ENCODE measurements at regions not wholly inside any gene's neighbourhood (a gene's known extent, or its start where the extent isn't known, plus 50 kb on each side); places are given as distances from the start of the nearest gene placed in this dataset.

GRCh38 chr5:97876272-97876671, 693.2 kb upstream of the RIOK2 start:
- no peak overlapping the region for H2BK12ac ChIP-seq (ENCODE audit: low read length)
- H3K27ac ChIP-seq (ENCODE audit: low read depth, low read length), result no peak overlapping the region
- H4K8ac ChIP-seq (ENCODE audit: low read depth, low read length), result no peak overlapping the region
- no peak overlapping the region for H4K91ac ChIP-seq (ENCODE audit: low read depth, low read length)
- H3K4me3 ChIP-seq (ENCODE audit: low read depth, low read length), result no peak overlapping the region
- no peaks in the 10 kb centered on the region for H3K9me3 ChIP-seq (ENCODE audit: insufficient read depth, low read depth, low read length)
- no peak overlapping the region for H3K9ac ChIP-seq (ENCODE audit: low read length)
- H3K36me3 ChIP-seq (ENCODE audit: control insufficient read depth in 1 of 2, insufficient read depth in 2 of 2, low read length in 2 of 2), result no peaks in the 10 kb centered on the region
- H3K4me1 ChIP-seq (ENCODE audit: control insufficient read depth in 1 of 2, insufficient read depth in 2 of 2, low read length in 2 of 2), result no peaks in the 10 kb centered on the region
- H2AFZ ChIP-seq (ENCODE audit: insufficient read depth, low read length, poor library complexity), result no peak overlapping the region
- DNase-seq, result no peak
- no peak overlapping the region for H3K4me2 ChIP-seq (ENCODE audit: low read length)
- no peaks in the 10 kb centered on the region for H3K79me1 ChIP-seq (ENCODE audit: low read length)
- H3K79me2 ChIP-seq (ENCODE audit: control insufficient read depth, insufficient read depth, low read length, poor library complexity), result no peaks in the 10 kb centered on the region
- no peak overlapping the region for H3K14ac ChIP-seq (ENCODE audit: low read length)
- no peak overlapping the region for H3K4ac ChIP-seq (ENCODE audit: low read depth, low read length)
- H2AK5ac ChIP-seq (ENCODE audit: low read length), result no peak overlapping the region
- H3K27me3 ChIP-seq (ENCODE audit: insufficient read depth, low read length), result no peaks in the 10 kb centered on the region
- WGBS (ENCODE audit: extremely low coverage, insufficient coverage, insufficient read length), result no CpG with 5 or more reads among the region's 2 CpGs
- H3K23ac ChIP-seq (ENCODE audit: low read length), result no peak overlapping the region
- no peak overlapping the region for H2BK5ac ChIP-seq (ENCODE audit: low read depth, low read length, poor library complexity)
- no peak overlapping the region for H4K12ac ChIP-seq (ENCODE audit: low read depth, low read length)
- H2BK120ac ChIP-seq (ENCODE audit: insufficient read depth, low read length, poor library complexity), result no peak overlapping the region
- no peak overlapping the region for H3K18ac ChIP-seq (ENCODE audit: low read length)

- no peak overlapping the region for H4K91ac ChIP-seq (ENCODE audit: low read depth, low read length)
- H3K36me3 ChIP-seq (ENCODE audit: control insufficient read depth in 1 of 2, insufficient read depth in 2 of 2, low read length in 2 of 2), result no peaks in the 10 kb centered on the region
- no peaks in the 10 kb centered on the region for H3K9me3 ChIP-seq (ENCODE audit: insufficient read depth, low read depth, low read length)
- H3K79me1 ChIP-seq (ENCODE audit: low read length), result no peaks in the 10 kb centered on the region
- H3K18ac ChIP-seq (ENCODE audit: low read length), result no peak overlapping the region
- H3K4me3 ChIP-seq (ENCODE audit: low read depth, low read length), result no peak overlapping the region
- no peak overlapping the region for H2AK5ac ChIP-seq (ENCODE audit: low read length)
- no CpG with 5 or more reads among the region's 3 CpGs for WGBS (ENCODE audit: extremely low coverage, insufficient coverage, insufficient read length)
- no peaks in the 10 kb centered on the region for H3K4me1 ChIP-seq (ENCODE audit: control insufficient read depth in 1 of 2, insufficient read depth in 2 of 2, low read length in 2 of 2)
- no peak for DNase-seq
- no peak overlapping the region for H3K27ac ChIP-seq (ENCODE audit: low read depth, low read length)
- no peak overlapping the region for H2AFZ ChIP-seq (ENCODE audit: insufficient read depth, low read length, poor library complexity)
- no peaks in the 10 kb centered on the region for H3K79me2 ChIP-seq (ENCODE audit: control insufficient read depth, insufficient read depth, low read length, poor library complexity)
- no peak overlapping the region for H3K23ac ChIP-seq (ENCODE audit: low read length)
- no peak overlapping the region for H2BK120ac ChIP-seq (ENCODE audit: insufficient read depth, low read length, poor library complexity)
- no peak overlapping the region for H4K8ac ChIP-seq (ENCODE audit: low read depth, low read length)
- H3K9ac ChIP-seq (ENCODE audit: low read length), result no peak overlapping the region
- no peak overlapping the region for H3K4me2 ChIP-seq (ENCODE audit: low read length)
- H2BK12ac ChIP-seq (ENCODE audit: low read length), result no peak overlapping the region
- H3K27me3 ChIP-seq (ENCODE audit: insufficient read depth, low read length), result no peaks in the 10 kb centered on the region
- no peak overlapping the region for H3K14ac ChIP-seq (ENCODE audit: low read length)
- H4K12ac ChIP-seq (ENCODE audit: low read depth, low read length), result no peak overlapping the region
- no peak overlapping the region for H3K4ac ChIP-seq (ENCODE audit: low read depth, low read length)
- no peak overlapping the region for H2BK5ac ChIP-seq (ENCODE audit: low read depth, low read length, poor library complexity)
Measured at GRCh38 chr5:97877588-97877987, 694.5 kb upstream of the RIOK2 start.

DNA sequence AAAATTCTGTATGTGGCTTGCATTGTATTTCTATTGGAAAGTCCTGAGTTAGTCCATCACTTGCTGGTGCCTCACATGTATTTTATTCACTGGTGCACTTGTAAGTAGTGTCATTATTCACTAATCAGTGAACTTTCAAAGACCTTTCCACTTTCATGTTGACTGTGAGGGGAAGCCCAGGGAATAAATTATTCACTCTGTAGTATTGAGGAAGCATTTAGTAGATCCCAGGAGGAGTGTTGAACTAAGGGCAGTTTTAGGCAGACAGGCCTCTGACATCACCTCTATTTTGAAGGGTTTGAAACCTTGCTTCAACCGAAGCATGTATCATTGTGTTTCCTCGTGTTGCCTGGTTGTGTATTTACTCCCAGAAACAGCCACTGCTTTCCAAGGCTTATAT, 705.4 kb upstream of the RIOK2 start:
- no peaks in the 10 kb centered on the region for H3K79me2 ChIP-seq (ENCODE audit: control insufficient read depth, insufficient read depth, low read length, poor library complexity)
- H3K9ac ChIP-seq (ENCODE audit: low read length), result no peak overlapping the region
- no peaks in the 10 kb centered on the region for H3K36me3 ChIP-seq (ENCODE audit: control insufficient read depth in 1 of 2, insufficient read depth in 2 of 2, low read length in 2 of 2)
- no peaks in the 10 kb centered on the region for H3K79me1 ChIP-seq (ENCODE audit: low read length)
- DNase-seq, result no peak
- no peak overlapping the region for H2BK5ac ChIP-seq (ENCODE audit: low read depth, low read length, poor library complexity)
- H2AK5ac ChIP-seq (ENCODE audit: low read length), result no peak overlapping the region
- no peak overlapping the region for H3K4me3 ChIP-seq (ENCODE audit: low read depth, low read length)
- H4K12ac ChIP-seq (ENCODE audit: low read depth, low read length), result no peak overlapping the region
- H3K18ac ChIP-seq (ENCODE audit: low read length), result no peak overlapping the region
- no peak overlapping the region for H2AFZ ChIP-seq (ENCODE audit: insufficient read depth, low read length, poor library complexity)
- H3K4me2 ChIP-seq (ENCODE audit: low read length), result no peak overlapping the region
- no peaks in the 10 kb centered on the region for H3K4me1 ChIP-seq (ENCODE audit: control insufficient read depth in 1 of 2, insufficient read depth in 2 of 2, low read length in 2 of 2)
- no peak overlapping the region for H3K23ac ChIP-seq (ENCODE audit: low read length)
- no peak overlapping the region for H2BK12ac ChIP-seq (ENCODE audit: low read length)
- no peak overlapping the region for H2BK120ac ChIP-seq (ENCODE audit: insufficient read depth, low read length, poor library complexity)
- no peaks in the 10 kb centered on the region for H3K27me3 ChIP-seq (ENCODE audit: insufficient read depth, low read length)
- peaks cover 2% of the 10 kb centered on the region for H3K9me3 ChIP-seq (ENCODE audit: insufficient read depth, low read depth, low read length)
- no peak overlapping the region for H3K27ac ChIP-seq (ENCODE audit: low read depth, low read length)
- no peak overlapping the region for H3K4ac ChIP-seq (ENCODE audit: low read depth, low read length)
- H4K91ac ChIP-seq (ENCODE audit: low read depth, low read length), result no peak overlapping the region
- no CpG with 5 or more reads among the region's 2 CpGs for WGBS (ENCODE audit: extremely low coverage, insufficient coverage, insufficient read length)
- no peak overlapping the region for H3K14ac ChIP-seq (ENCODE audit: low read length)
- H4K8ac ChIP-seq (ENCODE audit: low read depth, low read length), result no peak overlapping the region

DNA sequence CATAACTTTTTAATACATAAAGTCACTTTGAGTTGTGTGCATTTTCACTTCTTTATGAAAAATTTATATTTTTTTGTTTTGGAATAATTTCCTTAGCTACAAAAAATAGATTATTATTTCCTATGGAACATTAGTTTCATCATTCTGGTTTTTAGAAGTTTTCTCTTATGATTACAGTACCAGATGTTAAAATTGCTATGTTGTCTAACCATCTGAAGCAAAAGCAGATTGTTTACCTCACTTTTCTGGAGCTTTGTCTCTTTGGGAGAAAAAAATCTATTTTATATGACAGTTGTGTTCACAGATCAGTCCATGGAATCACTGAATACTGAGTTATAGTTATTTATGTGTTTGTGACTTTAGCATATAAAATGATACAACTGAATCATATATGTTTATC, 708.9 kb upstream of the RIOK2 start:
- Histone ChIP-seq H3K14ac (ENCODE audit: low read length) (no peak overlapping the region), H3K18ac (ENCODE audit: low read length) (no peak overlapping the region), H3K27me3 (ENCODE audit: insufficient read depth, low read length) (no peaks in the 10 kb centered on the region), H2BK12ac (ENCODE audit: low read length) (no peak overlapping the region), H3K79me2 (ENCODE audit: control insufficient read depth, insufficient read depth, low read length, poor library complexity) (no peaks in the 10 kb centered on the region), H4K91ac (ENCODE audit: low read depth, low read length) (no peak overlapping the region), H3K4me3 (ENCODE audit: low read depth, low read length) (no peak overlapping the region), H3K9me3 (ENCODE audit: insufficient read depth, low read depth, low read length) (no peaks in the 10 kb centered on the region), H4K12ac (ENCODE audit: low read depth, low read length) (no peak overlapping the region), H3K4me2 (ENCODE audit: low read length) (no peak overlapping the region), H2BK5ac (ENCODE audit: low read depth, low read length, poor library complexity) (no peak overlapping the region), H2AFZ (ENCODE audit: insufficient read depth, low read length, poor library complexity) (no peak overlapping the region), H3K27ac (ENCODE audit: low read depth, low read length) (no peak overlapping the region), H3K4me1 (ENCODE audit: control insufficient read depth in 1 of 2, insufficient read depth in 2 of 2, low read length in 2 of 2) (no peaks in the 10 kb centered on the region), H3K9ac (ENCODE audit: low read length) (no peak overlapping the region), H3K4ac (ENCODE audit: low read depth, low read length) (no peak overlapping the region), H3K79me1 (ENCODE audit: low read length) (no peaks in the 10 kb centered on the region), H2AK5ac (ENCODE audit: low read length) (no peak overlapping the region), H3K36me3 (ENCODE audit: control insufficient read depth in 1 of 2, insufficient read depth in 2 of 2, low read length in 2 of 2) (no peaks in the 10 kb centered on the region), H2BK120ac (ENCODE audit: insufficient read depth, low read length, poor library complexity) (no peak overlapping the region), H4K8ac (ENCODE audit: low read depth, low read length) (no peak overlapping the region), H3K23ac (ENCODE audit: low read length) (no peak overlapping the region)
- no peak for DNase-seq

DNA sequence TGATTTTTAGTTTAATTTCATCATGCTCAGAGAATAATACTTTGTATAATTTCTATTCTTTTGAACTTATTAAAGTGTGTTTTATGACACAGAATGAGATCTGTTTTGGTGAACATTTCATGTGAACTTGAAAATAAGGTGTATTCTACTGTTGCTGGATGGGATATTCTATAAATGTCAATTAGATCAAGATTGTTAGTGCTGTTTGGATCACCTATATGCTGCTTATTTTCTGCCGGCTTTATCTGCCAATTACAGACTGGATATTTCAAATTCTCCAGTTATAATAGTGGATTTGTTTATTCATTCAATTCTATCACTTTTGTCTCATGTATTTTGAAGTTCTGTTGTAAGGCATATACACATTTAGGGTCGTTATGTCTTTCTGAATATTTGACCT, 720.7 kb upstream of the RIOK2 start:
- no peak overlapping the region for H2AK5ac ChIP-seq (ENCODE audit: low read length)
- no peaks in the 10 kb centered on the region for H3K36me3 ChIP-seq (ENCODE audit: control insufficient read depth in 1 of 2, insufficient read depth in 2 of 2, low read length in 2 of 2)
- H4K12ac ChIP-seq (ENCODE audit: low read depth, low read length), result no peak overlapping the region
- H4K91ac ChIP-seq (ENCODE audit: low read depth, low read length), result no peak overlapping the region
- DNase-seq, result no peak
- no peaks in the 10 kb centered on the region for H3K4me1 ChIP-seq (ENCODE audit: control insufficient read depth in 1 of 2, insufficient read depth in 2 of 2, low read length in 2 of 2)
- H3K4ac ChIP-seq (ENCODE audit: low read depth, low read length), result no peak overlapping the region
- no peak overlapping the region for H2BK5ac ChIP-seq (ENCODE audit: low read depth, low read length, poor library complexity)
- H3K9me3 ChIP-seq (ENCODE audit: insufficient read depth, low read depth, low read length), result peaks cover 2% of the 10 kb centered on the region
- H3K79me2 ChIP-seq (ENCODE audit: control insufficient read depth, insufficient read depth, low read length, poor library complexity), result no peaks in the 10 kb centered on the region
- H2BK12ac ChIP-seq (ENCODE audit: low read length), result no peak overlapping the region
- no peak overlapping the region for H3K23ac ChIP-seq (ENCODE audit: low read length)
- H2BK120ac ChIP-seq (ENCODE audit: insufficient read depth, low read length, poor library complexity), result no peak overlapping the region
- no peak overlapping the region for H3K4me3 ChIP-seq (ENCODE audit: low read depth, low read length)
- H3K18ac ChIP-seq (ENCODE audit: low read length), result no peak overlapping the region
- no peaks in the 10 kb centered on the region for H3K79me1 ChIP-seq (ENCODE audit: low read length)
- H2AFZ ChIP-seq (ENCODE audit: insufficient read depth, low read length, poor library complexity), result no peak overlapping the region
- no peak overlapping the region for H3K14ac ChIP-seq (ENCODE audit: low read length)
- WGBS (ENCODE audit: extremely low coverage, insufficient coverage, insufficient read length), result no CpG with 5 or more reads among the region's 2 CpGs
- H3K9ac ChIP-seq (ENCODE audit: low read length), result no peak overlapping the region
- no peak overlapping the region for H3K4me2 ChIP-seq (ENCODE audit: low read length)
- no peak overlapping the region for H4K8ac ChIP-seq (ENCODE audit: low read depth, low read length)
- H3K27ac ChIP-seq (ENCODE audit: low read depth, low read length), result no peak overlapping the region
- no peaks in the 10 kb centered on the region for H3K27me3 ChIP-seq (ENCODE audit: insufficient read depth, low read length)
